WTC11 (cell line): ENCODE measurements at regions not wholly inside any gene's neighbourhood (a gene's known extent, or its start where the extent isn't known, plus 50 kb on each side); places are given as distances from the start of the nearest gene placed in this dataset.

Source experiments
- ATAC-seq: fragments of 200-7000 bp; cut with Tn5 transposase; 2 replicates; pipeline ENCODE4 v1.10.0; 2021; ENCODE audit warnings: mild to moderate bottlenecking, moderate library complexity
- CTCF ChIA-PET: fragments of 300-600 bp; sonication (Branson Sonifier 250); formaldehyde crosslinking; loops from one replicate; lab custom pipeline; 2021; ENCODE audit warnings: antibody characterized with exemption; lab: Charles Lee
- POLR2A ChIA-PET: fragments of 350-600 bp; sonication (Branson Sonifier 250); formaldehyde crosslinking; loops from one replicate; lab custom pipeline; 2021; ENCODE audit warnings: antibody characterized with exemption; lab: Charles Lee
- DNase-seq: peaks from one replicate; pipeline ENCODE4 v3.0.0; 2021; ENCODE audit warnings: low spot score
- H3K27ac Mint-ChIP-seq: 2 replicates; pipeline ENCODE4 v1.8.0; 2021; ENCODE audit warnings: mixed read lengths
- H3K27me3 Mint-ChIP-seq: 2 replicates; pipeline ENCODE4 v1.8.0; 2021; ENCODE audit warnings: low read depth, mild to moderate bottlenecking, moderate library complexity, mixed read lengths
- H3K36me3 Mint-ChIP-seq: 2 replicates; pipeline ENCODE4 v1.8.0; 2021; ENCODE audit warnings: mixed read lengths
- H3K4me1 Mint-ChIP-seq: 2 replicates; pipeline ENCODE4 v1.8.0; 2022; ENCODE audit warnings: mixed read lengths
- H3K4me3 Mint-ChIP-seq: 2 replicates; pipeline ENCODE4 v1.8.0; 2021; ENCODE audit warnings: mild to moderate bottlenecking, moderate library complexity, mixed read lengths
- H3K9me3 Mint-ChIP-seq: 2 replicates; pipeline ENCODE4 v1.8.0; 2021; ENCODE audit warnings: mixed read lengths
- E2F4 ChIP-seq: sonication (generic); formaldehyde crosslinking; IDR thresholded peaks from 2 replicates; pipeline ENCODE4 v1.8.1; 2022; ENCODE audit warnings: low read depth, mild to moderate bottlenecking, moderate library complexity, missing genetic modification reagents, borderline replicate concordance
- FOXP1 ChIP-seq: sonication (generic); formaldehyde crosslinking; IDR thresholded peaks from 2 replicates; pipeline ENCODE4 v1.8.0; 2022; ENCODE audit warnings: missing genetic modification reagents, mild to moderate bottlenecking, moderate library complexity, borderline replicate concordance
- GRHL2 ChIP-seq: fragments of 250-450 bp; sonication (Bioruptor Pico); IDR thresholded peaks from 2 replicates; pipeline ENCODE4 v1.8.0; 2022; ENCODE audit warnings: mild to moderate bottlenecking, moderate library complexity; ENCODE audit not compliant: insufficient replicate concordance, severe bottlenecking
- GTF2I ChIP-seq: fragments of 250-450 bp; sonication (Bioruptor Pico); conservative IDR thresholded peaks from 2 replicates; pipeline ENCODE4 v1.4.0; 2021; ENCODE audit warnings: mild to moderate bottlenecking
- HMGXB4 ChIP-seq: sonication (generic); formaldehyde crosslinking; IDR thresholded peaks from 2 replicates; pipeline ENCODE4 v1.8.1; 2023; ENCODE audit warnings: mild to moderate bottlenecking, moderate library complexity, missing genetic modification reagents
- PRDM15 ChIP-seq: sonication (generic); formaldehyde crosslinking; IDR thresholded peaks from 2 replicates; pipeline ENCODE4 v1.8.0; 2022; ENCODE audit warnings: missing genetic modification reagents
- PREB ChIP-seq: sonication (generic); formaldehyde crosslinking; IDR thresholded peaks from 2 replicates; pipeline ENCODE4 v1.8.1; 2022; ENCODE audit warnings: mild to moderate bottlenecking, missing genetic modification reagents, moderate library complexity, borderline replicate concordance
- RORB ChIP-seq: fragments of 250-450 bp; sonication (Bioruptor Pico); IDR thresholded peaks from 2 replicates; pipeline ENCODE4 v1.9.0; 2021; ENCODE audit warnings: mild to moderate bottlenecking
- TEAD1 ChIP-seq: sonication (generic); formaldehyde crosslinking; IDR thresholded peaks from 2 replicates; pipeline ENCODE4 v1.8.0; 2022; ENCODE audit warnings: mild to moderate bottlenecking, missing genetic modification reagents
- TP53 ChIP-seq: sonication (generic); formaldehyde crosslinking; IDR thresholded peaks from 2 replicates; pipeline ENCODE4 v1.8.1; 2023; ENCODE audit warnings: mild to moderate bottlenecking, missing genetic modification reagents
- ZNF281 ChIP-seq: sonication (generic); formaldehyde crosslinking; IDR thresholded peaks from 2 replicates; pipeline ENCODE4 v1.8.0; 2023; ENCODE audit warnings: mild to moderate bottlenecking, missing genetic modification reagents
- ZNF396 ChIP-seq: fragments of 250-450 bp; sonication (Bioruptor Pico); IDR thresholded peaks from 2 replicates; pipeline ENCODE4 v1.8.0; 2021; ENCODE audit warnings: mild to moderate bottlenecking, moderate library complexity, borderline replicate concordance
- ZNF425 ChIP-seq: fragments of 250-450 bp; sonication (Bioruptor Pico); conservative IDR thresholded peaks from 2 replicates; pipeline ENCODE4 v1.9.0; 2021; ENCODE audit warnings: mild to moderate bottlenecking
- ZNF532 ChIP-seq: fragments of 250-450 bp; sonication (Bioruptor Pico); IDR thresholded peaks from 2 replicates; pipeline ENCODE4 v1.9.0; 2021; ENCODE audit warnings: mild to moderate bottlenecking, borderline replicate concordance
- ZNF671 ChIP-seq: fragments of 250-450 bp; sonication (Bioruptor Pico); IDR thresholded peaks from 2 replicates; pipeline ENCODE4 v1.8.0; 2021; ENCODE audit warnings: mild to moderate bottlenecking

- no peak for TF ChIP-seq PRDM15 (CRISPR knock-in tag)
- TF ChIP-seq ZNF671 = no peak
- no peak for TF ChIP-seq TEAD1 (CRISPR knock-in tag)
- TF ChIP-seq E2F4 (CRISPR knock-in tag) = no peak
- no peak for TF ChIP-seq GTF2I (CRISPR knock-in tag)
- no peak for TF ChIP-seq TP53 (CRISPR knock-in tag)
Measured at GRCh38 chr3:5448246-5448645, 260.7 kb downstream of the EDEM1 start (continued).

GRCh38 chr3:5448816-5449215, 261.3 kb downstream of the EDEM1 start:
- ATAC-seq = no peak
- no peak for DNase-seq
- Mint-ChIP-seq H3K27me3 (0 out of 2 replicates have a peak, but pooled peaks cover 3% of the 10 kb centered on the region), H3K4me1 (no peaks in the 10 kb centered on the region), H3K27ac (no peak overlapping the region), H3K9me3 (peaks cover 61% of the 10 kb centered on the region), H3K36me3 (peaks cover 14% of the 10 kb centered on the region), H3K4me3 (no peak overlapping the region)
- CTCF ChIA-PET = no interaction called here
- POLR2A ChIA-PET = no interaction called here
- TF ChIP-seq TP53 (CRISPR knock-in tag) = no peak
- no peak for TF ChIP-seq ZNF396 (CRISPR knock-in tag)
- no peak for TF ChIP-seq GTF2I (CRISPR knock-in tag)
- no peak for TF ChIP-seq HMGXB4

GRCh38 chr3:5456199-5456598, 268.7 kb downstream of the EDEM1 start:
- Mint-ChIP-seq H3K27me3 (no peaks in the 10 kb centered on the region; the same call in 1 of the 2 replicates), H3K36me3 (peaks cover 21% of the 10 kb centered on the region), H3K9me3 (peaks cover 65% of the 10 kb centered on the region), H3K4me1 (no peaks in the 10 kb centered on the region), H3K27ac (no peak overlapping the region), H3K4me3 (no peak overlapping the region)
- ChIA-PET POLR2A (no interaction called here), CTCF (no interaction called here)
- ATAC-seq (no peak), DNase-seq (no peak)
- TF ChIP-seq PREB (CRISPR knock-in tag) (no peak), FOXP1 (CRISPR knock-in tag) (no peak), TP53 (CRISPR knock-in tag) (no peak), GRHL2 (no peak), ZNF425 (CRISPR knock-in tag) (no peak), ZNF532 (no peak), GTF2I (CRISPR knock-in tag) (no peak), RORB (no peak), ZNF281 (CRISPR knock-in tag) (no peak)
